ENCODE measurements at regions not wholly inside any gene's neighbourhood (a gene's known extent, or its start where the extent isn't known, plus 50 kb on each side); places are given as distances from the start of the nearest gene placed in this dataset.

- ChIA-PET CTCF (ENCODE audit: partially characterized antibody) (interaction anchor here (0.6 to 5.3 kb wide), 11 partner anchors 14 to 930 kb away, joined by 3 to 18 read pairs (median 5); partner anchors contain the start of gene THBS1), POLR2A (ENCODE audit: partially characterized antibody) (no interaction called here)
- WGBS, 2 experiments (ENCODE audit: extremely low coverage in 1 of 2, insufficient coverage in 1 of 2, insufficient read length in 1 of 2, insufficient replicate concordance in 2 of 2, low coverage in 1 of 2, low lambda C conversion rate in 2 of 2, missing lambda C conversion rate in 1 of 2) = 84% methylated on average over 11 of the region's 11 CpGs; no CpG with 5 or more reads in 1 of the 2 experiments
- TF ChIP-seq ATF2 (IDR thresholded peaks at IDR 0.05; ENCODE audit: low read length) = no peak
- TF ChIP-seq NANOG (IDR thresholded peaks at IDR 0.05; ENCODE audit: insufficient read depth, low read depth, low read length, poor library complexity, severe bottlenecking) = no peak
- no peak for TF ChIP-seq KDM4A (IDR thresholded peaks at IDR 0.05; ENCODE audit: low read depth, low read length, severe bottlenecking)
- TF ChIP-seq BCL11A (IDR thresholded peaks at IDR 0.05; ENCODE audit: low read depth in 2 of 2, low read length in 2 of 2) = no peak
- TF ChIP-seq HDAC6 (IDR thresholded peaks at IDR 0.05; ENCODE audit: low read depth, low read length) = no peak
- no peak for TF ChIP-seq TAF1 (IDR thresholded peaks at IDR 0.05; ENCODE audit: low read depth, low read length)
- TF ChIP-seq SIN3A (conservative IDR thresholded peaks at IDR 0.05 in 1 of 2, IDR thresholded peaks at IDR 0.05 in 1 of 2; ENCODE audit: low read depth in 1 of 2, low read length in 2 of 2) = no peak
- TF ChIP-seq GTF2F1 (IDR thresholded peaks at IDR 0.05; ENCODE audit: borderline replicate concordance, low read depth, low read length) = no peak
- no peak for TF ChIP-seq BACH1 (IDR thresholded peaks at IDR 0.05; ENCODE audit: low read length)
- no peak for TF ChIP-seq RBBP5 (IDR thresholded peaks at IDR 0.05; ENCODE audit: borderline replicate concordance, low read depth, low read length)
Measured at GRCh38 chr15:38705436-38706219, 141.0 kb upstream of the RASGRP1 start.

More at GRCh38 chr15:38705436-38706219, 141.0 kb upstream of the RASGRP1 start:
- no peak overlapping the region for H3K56ac ChIP-seq (replicated peaks; ENCODE audit: insufficient read length, low read depth, low read length)
- H2AK5ac ChIP-seq (ENCODE audit: low read depth, low read length) = no peak overlapping the region
- H3K4me2 ChIP-seq (ENCODE audit: insufficient read depth in 1 of 2, low read depth in 2 of 2, low read length in 2 of 2) = no peak overlapping the region; a peak in 1 of 4 replicates
- H2BK5ac ChIP-seq (ENCODE audit: low read depth, low read length) = no peak overlapping the region
- no peak overlapping the region; a peak in 1 of 7 replicates for H3K9ac ChIP-seq (replicated peaks in 1 of 4; ENCODE audit: extremely low read depth in 1 of 4, low read depth in 3 of 4, low read length in 3 of 4)
- H3K4me3 ChIP-seq (ENCODE audit: extremely low read depth in 1 of 4, insufficient read depth in 2 of 4, low read depth in 3 of 4, low read length in 4 of 4) = no peak overlapping the region
- no peak overlapping the region for H2AFZ ChIP-seq (ENCODE audit: low read length)
- no peaks in the 10 kb centered on the region for H3K23me2 ChIP-seq (ENCODE audit: low read depth, low read length)
- H3K14ac ChIP-seq (ENCODE audit: insufficient read length) = no peak overlapping the region
- no peak overlapping the region for H3K27ac ChIP-seq (ENCODE audit: low read depth, low read length)
- no peak overlapping the region for H2BK120ac ChIP-seq (replicated peaks; ENCODE audit: low read depth, low read length)
- H3K79me2 ChIP-seq (ENCODE audit: control insufficient read depth in 1 of 2, insufficient read depth in 2 of 2, low read length in 2 of 2) = no peaks in the 10 kb centered on the region
- H3K9me3 ChIP-seq (ENCODE audit: insufficient read depth in 2 of 2, low read depth in 1 of 2, low read length in 1 of 2) = no peaks in the 10 kb centered on the region
- H4K91ac ChIP-seq (replicated peaks; ENCODE audit: insufficient read length, low read length) = no peak overlapping the region
- H3K4ac ChIP-seq (replicated peaks; ENCODE audit: insufficient read length, low read depth, low read length) = no peak overlapping the region
- no peak for FAIRE-seq
- DNase-seq (ENCODE audit: low read depth in 1 of 2, low spot score in 2 of 2) = no peak
- H4K8ac ChIP-seq (ENCODE audit: extremely low read depth, insufficient read depth, low read length) = no peak overlapping the region
- peaks cover 2 to 16% (median 9%) of the 10 kb centered on the region in 4 experiments for H3K4me1 ChIP-seq (replicated peaks in 1 of 4; ENCODE audit: control insufficient read depth in 3 of 4, insufficient read depth in 4 of 4, low read length in 3 of 4)
- H2BK15ac ChIP-seq (ENCODE audit: low read length) = no peak overlapping the region
- H2BK12ac ChIP-seq (ENCODE audit: low read depth, low read length) = no peak overlapping the region
- no peak overlapping the region for H2BK20ac ChIP-seq (ENCODE audit: low read length)
- no peaks in the 10 kb centered on the region for H3K36me3 ChIP-seq (ENCODE audit: control insufficient read depth in 2 of 4, insufficient read depth in 4 of 4, low read length in 3 of 4)
- H3K18ac ChIP-seq (ENCODE audit: extremely low read depth, low read length) = no peak overlapping the region
- H3K27me3 ChIP-seq (replicated peaks in 1 of 4; ENCODE audit: control insufficient read depth in 3 of 4, extremely low read depth in 1 of 4, insufficient read depth in 3 of 4, low read length in 3 of 4) = no peaks in the 10 kb centered on the region
- no peak overlapping the region for H4K5ac ChIP-seq (ENCODE audit: insufficient read length, low read depth, low read length)
- H4K20me1 ChIP-seq (replicated peaks in 1 of 2; ENCODE audit: control insufficient read depth in 1 of 2, insufficient read depth in 2 of 2, low read length in 2 of 2) = no peaks in the 10 kb centered on the region
- H3K79me1 ChIP-seq (ENCODE audit: low read depth, low read length) = no peaks in the 10 kb centered on the region
- no peak overlapping the region for H3K23ac ChIP-seq (ENCODE audit: insufficient read length)
